CD4-positive, alpha-beta T cell (primary cell): ENCODE measurements at regions not wholly inside any gene's neighbourhood (a gene's known extent, or its start where the extent isn't known, plus 50 kb on each side); places are given as distances from the start of the nearest gene placed in this dataset.

Experiments used
- ATAC-seq: fragments of 200-7000 bp; cut with Tn5 transposase; one replicate; pipeline ENCODE4 v1.10.0; 2022; ENCODE audit warnings: mild to moderate bottlenecking; ENCODE audit not compliant: poor library complexity
- CTCF ChIA-PET: fragments of 350-600 bp; sonication (Branson Sonifier 250); formaldehyde crosslinking; loops from one replicate; lab custom pipeline; 2021; ENCODE audit warnings: antibody characterized with exemption, inconsistent platforms; lab: Charles Lee
- POLR2A ChIA-PET: fragments of 350-600 bp; sonication (Branson Sonifier 250); formaldehyde crosslinking; loops from one replicate; lab custom pipeline; 2021; ENCODE audit warnings: antibody characterized with exemption, inconsistent platforms; lab: Charles Lee
- DNase-seq, 14 experiments: peaks; one replicate each; pipeline ENCODE4 v3.0.0-alpha.2; 2013 to 2020; ENCODE audit warnings: mixed read lengths in 2 of 14
- H3K27ac ChIP-seq, 2 donors: one replicate each; pipeline versions ENCODE4 v1.5.1 to v1.7.0; 2013; ENCODE audit warnings: low read length in 2 of 2, low read depth in 1 of 2, mild to moderate bottlenecking in 1 of 2
- H3K27me3 ChIP-seq, 2 experiments: 1 replicate in 1 of 2; 2 replicates in 1 of 2; pipeline versions ENCODE4 v1.6.1 to v1.7.0; 2013; ENCODE audit warnings: low read length in 2 of 2, control low read depth in 1 of 2, mild to moderate bottlenecking in 1 of 2, moderate library complexity in 1 of 2; ENCODE audit not compliant: insufficient read depth in 2 of 2, control insufficient read depth in 1 of 2
- H3K36me3 ChIP-seq: one replicate; pipeline ENCODE4 v1.6.1; 2013; ENCODE audit warnings: low read length, control low read depth; ENCODE audit not compliant: insufficient read depth
- H3K4me1 ChIP-seq: one replicate; pipeline ENCODE4 v1.6.1; 2013; ENCODE audit warnings: low read length, control low read depth; ENCODE audit not compliant: insufficient read depth
- H3K4me3 ChIP-seq: one replicate; pipeline ENCODE4 v1.5.1; 2013; ENCODE audit warnings: mild to moderate bottlenecking, low read length, moderate library complexity
- H3K9me3 ChIP-seq, 2 experiments: 1 replicate in 1 of 2; 2 replicates in 1 of 2; pipeline versions ENCODE4 v1.6.1 to v1.7.0; 2013; ENCODE audit warnings: low read length in 2 of 2, mild to moderate bottlenecking in 2 of 2, control low read depth in 1 of 2, moderate library complexity in 1 of 2; ENCODE audit not compliant: control insufficient read depth in 1 of 2, insufficient read depth in 1 of 2
- H3K27ac Mint-ChIP-seq: one replicate; pipeline ENCODE4 v1.8.0; 2020; ENCODE audit warnings: mixed read lengths
- H3K27me3 Mint-ChIP-seq: one replicate; pipeline ENCODE4 v1.8.0; 2021; ENCODE audit warnings: mixed read lengths
- H3K36me3 Mint-ChIP-seq: one replicate; pipeline ENCODE4 v1.8.0; 2021; ENCODE audit warnings: low read depth, mixed read lengths
- H3K4me1 Mint-ChIP-seq: one replicate; pipeline ENCODE4 v1.8.0; 2021; ENCODE audit warnings: low read depth, mixed read lengths
- H3K4me3 Mint-ChIP-seq: one replicate; pipeline ENCODE4 v1.8.0; 2020; ENCODE audit warnings: mild to moderate bottlenecking, mixed read lengths
- H3K9me3 Mint-ChIP-seq: one replicate; pipeline ENCODE4 v1.8.0; 2020; ENCODE audit warnings: mixed read lengths
- CTCF ChIP-seq: fragments of 200-600 bp; IDR thresholded peaks from one replicate; pipeline ENCODE4 v1.8.0; 2022; ENCODE audit warnings: antibody characterized with exemption, mild to moderate bottlenecking
- intact Hi-C, 2 experiments: fragments of 100-400 bp; cut with DNase I in 1 of 2; cut with micrococcal nuclease in 1 of 2; formaldehyde crosslinking; loops; one replicate each; pipeline versions ENCODE4 v1.15.1 to v1.9.0; 2023 to 2025; cut with DNase I, micrococcal nuclease

GRCh38 chr20:12916699-12917098 lies 92.1 kb upstream of the SPTLC3 start:
- ATAC-seq (no peak), DNase-seq (no peak)
- no peaks in the 10 kb centered on the region for H3K36me3 ChIP-seq
- intact Hi-C loops, result no loop called here
- TF ChIP-seq CTCF, result no peak
- no peaks in the 10 kb centered on the region for H3K4me1 ChIP-seq
- Mint-ChIP-seq H3K4me3 (no peak overlapping the region), H3K9me3 (no peaks in the 10 kb centered on the region), H3K36me3 (no peaks in the 10 kb centered on the region), H3K27ac (no peak overlapping the region), H3K27me3 (no peaks in the 10 kb centered on the region), H3K4me1 (no peaks in the 10 kb centered on the region)
- no peaks in the 10 kb centered on the region for H3K27me3 ChIP-seq
- no peak overlapping the region for H3K4me3 ChIP-seq
- POLR2A ChIA-PET, result no interaction called here
- CTCF ChIA-PET, result no interaction called here
- H3K27ac ChIP-seq, result no peak overlapping the region
- no peaks in the 10 kb centered on the region for H3K9me3 ChIP-seq

- Mint-ChIP-seq H3K9me3 (no peaks in the 10 kb centered on the region), H3K4me3 (no peak overlapping the region), H3K27ac (no peak overlapping the region), H3K36me3 (no peaks in the 10 kb centered on the region), H3K27me3 (peaks cover 4% of the 10 kb centered on the region), H3K4me1 (peaks cover 8% of the 10 kb centered on the region)
- Histone ChIP-seq H3K36me3 (no peaks in the 10 kb centered on the region), H3K27ac (no peak overlapping the region), H3K4me3 (no peak overlapping the region), H3K4me1 (no peaks in the 10 kb centered on the region), H3K9me3 (peaks cover 0 to 6% of the 10 kb centered on the region in 2 experiments), H3K27me3 (no peaks in the 10 kb centered on the region)
- intact Hi-C loops, result loop anchor here in 1 of 2 experiments (2.0 kb wide), 1 partner anchor 623 kb away; no protein-coding TSS in a partner anchor
- DNase-seq (no peak), ATAC-seq (no peak)
- no peak for TF ChIP-seq CTCF
- ChIA-PET CTCF (no interaction called here), POLR2A (no interaction called here)
These were observed 84.6 kb upstream of the SPTLC3 start for GRCh38 chr20:12924126-12924525.

DNA sequence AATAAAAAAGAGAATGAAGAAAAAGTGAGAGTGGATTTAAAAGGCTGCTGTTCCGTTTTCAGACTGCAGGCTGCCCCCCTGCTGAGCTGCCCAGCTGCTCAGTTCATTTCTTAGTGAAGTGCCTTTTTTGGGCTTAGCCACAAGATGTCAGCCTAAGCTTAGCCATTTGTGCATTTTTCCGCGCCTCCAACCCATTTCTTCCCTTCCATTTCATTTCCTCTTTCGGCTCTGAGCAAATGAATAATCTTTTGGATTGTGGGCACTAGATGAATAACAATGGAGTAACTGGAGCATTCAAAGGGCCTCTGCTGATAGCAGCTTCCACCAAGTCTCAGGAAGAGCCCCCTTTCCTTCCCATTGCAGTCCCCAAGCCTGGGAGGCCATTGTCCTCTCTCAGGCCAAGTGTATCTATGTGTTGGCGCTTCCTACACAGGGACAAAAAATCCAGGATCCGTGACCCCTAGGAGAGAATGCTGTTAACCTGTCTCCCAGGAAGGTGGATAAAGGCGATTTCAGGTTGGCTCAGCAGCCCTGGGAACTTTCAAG lies 83.5 kb upstream of the SPTLC3 start:
- no peaks in the 10 kb centered on the region for H3K4me1 ChIP-seq
- no peaks in the 10 kb centered on the region for H3K27me3 ChIP-seq
- no peaks in the 10 kb centered on the region for H3K9me3 Mint-ChIP-seq
- DNase-seq (peak in 5 of 14 experiments; percentile 2 to 58 (median 25)), ATAC-seq (peak; percentile 80)
- no peaks in the 10 kb centered on the region for H3K36me3 ChIP-seq
- ChIA-PET CTCF (no interaction called here), POLR2A (no interaction called here)
- H3K9me3 ChIP-seq, result peaks cover 0 to 6% of the 10 kb centered on the region in 2 experiments
- H3K27ac ChIP-seq, result no peak overlapping the region
- no peak overlapping the region for H3K27ac Mint-ChIP-seq
- peaks cover 4% of the 10 kb centered on the region for H3K27me3 Mint-ChIP-seq
- H3K4me3 Mint-ChIP-seq, result no peak overlapping the region
- H3K36me3 Mint-ChIP-seq, result no peaks in the 10 kb centered on the region
- intact Hi-C loops, result loop anchor here in 1 of 2 experiments (1.0 to 5.0 kb wide), 3 partner anchors 181 to 847 kb away; no protein-coding TSS in a partner anchor
- H3K4me1 Mint-ChIP-seq, result peaks cover 13% of the 10 kb centered on the region
- no peak overlapping the region for H3K4me3 ChIP-seq
- peak; percentile 57 for TF ChIP-seq CTCF
